Cardiac muscle cell (in vitro differentiated cells and primary cell): ENCODE measurements at regions not wholly inside any gene's neighbourhood (a gene's known extent, or its start where the extent isn't known, plus 50 kb on each side); places are given as distances from the start of the nearest gene placed in this dataset.

Experiments used
- DNase-seq, 2 donors: peaks; one replicate each; pipeline versions ENCODE4 v3.0.0 to v3.0.0-alpha.2; 2010 to 2017; ENCODE audit warnings: low read depth in 1 of 2, low spot score in 1 of 2
- H3K27ac ChIP-seq: fragments of 200-600 bp; sonication (generic); 2 replicates; pipeline ENCODE4 v1.5.1; 2016
- H3K27me3 ChIP-seq: fragments of 200-600 bp; sonication (generic); 2 replicates; pipeline ENCODE4 v1.6.0; 2016; ENCODE audit warnings: control low read depth
- H3K36me3 ChIP-seq: fragments of 200-600 bp; sonication (generic); 2 replicates; pipeline ENCODE4 v1.5.1; 2016; ENCODE audit warnings: control low read depth
- H3K4me1 ChIP-seq: fragments of 200-600 bp; sonication (generic); 2 replicates; pipeline ENCODE4 v1.8.1; 2017; ENCODE audit warnings: low read depth, mild to moderate bottlenecking, mixed run types
- H3K4me3 ChIP-seq: fragments of 200-600 bp; sonication (generic); 2 replicates; pipeline ENCODE4 v1.5.1; 2016; ENCODE audit warnings: mild to moderate bottlenecking
- H3K9me3 ChIP-seq: fragments of 200-600 bp; sonication (generic); 2 replicates; pipeline ENCODE4 v1.5.1; 2017; ENCODE audit warnings: low read depth, mild to moderate bottlenecking, control low read depth
- CTCF ChIP-seq: IDR thresholded peaks from 2 replicates; pipeline ENCODE4 v1.5.1; 2012; ENCODE audit warnings: low read depth, mild to moderate bottlenecking, low read length

- Histone ChIP-seq H3K9me3 (no peaks in the 10 kb centered on the region), H3K4me1 (no peaks in the 10 kb centered on the region), H3K36me3 (no peaks in the 10 kb centered on the region), H3K4me3 (no peak overlapping the region), H3K27ac (no peak overlapping the region), H3K27me3 (peaks cover 4% of the 10 kb centered on the region)
- DNase-seq, result no peak
- no peak for TF ChIP-seq CTCF
These were observed 216.1 kb upstream of the SLC14A2 start for GRCh38 chr18:45399146-45399545.

- no peak for DNase-seq
- Histone ChIP-seq H3K4me1 (no peaks in the 10 kb centered on the region), H3K36me3 (no peaks in the 10 kb centered on the region), H3K4me3 (no peak overlapping the region), H3K9me3 (no peaks in the 10 kb centered on the region), H3K27me3 (peaks cover 4% of the 10 kb centered on the region), H3K27ac (no peak overlapping the region)
- TF ChIP-seq CTCF, result no peak
These were observed 215.6 kb upstream of the SLC14A2 start for GRCh38 chr18:45399643-45400042.

GRCh38 chr18:45402485-45403056 is 212.7 kb upstream of the SLC14A2 start:
- DNase-seq, result no peak
- H3K27me3 ChIP-seq, result no peaks in the 10 kb centered on the region
- H3K9me3 ChIP-seq, result no peaks in the 10 kb centered on the region
- no peaks in the 10 kb centered on the region for H3K4me1 ChIP-seq
- H3K27ac ChIP-seq, result no peak overlapping the region
- TF ChIP-seq CTCF, result no peak
- no peaks in the 10 kb centered on the region for H3K36me3 ChIP-seq
- H3K4me3 ChIP-seq, result no peak overlapping the region

GRCh38 chr18:45403341-45404049 is 211.8 kb upstream of the SLC14A2 start:
- Histone ChIP-seq H3K36me3 (no peaks in the 10 kb centered on the region), H3K27me3 (no peaks in the 10 kb centered on the region), H3K9me3 (no peaks in the 10 kb centered on the region), H3K4me3 (no peak overlapping the region), H3K4me1 (no peaks in the 10 kb centered on the region), H3K27ac (no peak overlapping the region)
- DNase-seq, result no peak
- TF ChIP-seq CTCF, result no peak

GRCh38 chr18:45408218-45408617 is 207.1 kb upstream of the SLC14A2 start:
- Histone ChIP-seq H3K36me3 (no peaks in the 10 kb centered on the region), H3K9me3 (no peaks in the 10 kb centered on the region), H3K27me3 (no peaks in the 10 kb centered on the region), H3K4me1 (no peaks in the 10 kb centered on the region), H3K4me3 (no peak overlapping the region), H3K27ac (no peak overlapping the region)
- no peak for TF ChIP-seq CTCF
- DNase-seq, result no peak
